Fibroblast of lung (primary cell): ENCODE measurements at regions not wholly inside any gene's neighbourhood (a gene's known extent, or its start where the extent isn't known, plus 50 kb on each side); places are given as distances from the start of the nearest gene placed in this dataset.

Experiments used
- CTCF ChIP-seq, 2 donors: IDR thresholded peaks in 1 of 2; conservative IDR thresholded peaks in 1 of 2; 1 replicate in 1 of 2; 2 replicates in 1 of 2; pipeline ENCODE4 v1.5.1; 2011 to 2012; ENCODE audit warnings: low read length in 2 of 2, control low read depth in 1 of 2, inconsistent platforms in 1 of 2, low read depth in 1 of 2, mild to moderate bottlenecking in 1 of 2
- EZH2 ChIP-seq: IDR thresholded peaks from 2 replicates; pipeline ENCODE4 v1.5.1; 2012; ENCODE audit warnings: low read length, control low read depth, mild to moderate bottlenecking; ENCODE audit errors: missing control alignments

GRCh38 chr2:59590798-59591197 lies 962.7 kb downstream of the BCL11A start:
- TF ChIP-seq EZH2 (no peak), CTCF (conservative IDR thresholded peaks at IDR 0.05 in 1 of 2, IDR thresholded peaks at IDR 0.05 in 1 of 2; ENCODE audit: low read depth in 1 of 2, low read length in 2 of 2) (no peak)
